ENCODE measurements at regions not wholly inside any gene's neighbourhood (a gene's known extent, or its start where the extent isn't known, plus 50 kb on each side); places are given as distances from the start of the nearest gene placed in this dataset.

DNA sequence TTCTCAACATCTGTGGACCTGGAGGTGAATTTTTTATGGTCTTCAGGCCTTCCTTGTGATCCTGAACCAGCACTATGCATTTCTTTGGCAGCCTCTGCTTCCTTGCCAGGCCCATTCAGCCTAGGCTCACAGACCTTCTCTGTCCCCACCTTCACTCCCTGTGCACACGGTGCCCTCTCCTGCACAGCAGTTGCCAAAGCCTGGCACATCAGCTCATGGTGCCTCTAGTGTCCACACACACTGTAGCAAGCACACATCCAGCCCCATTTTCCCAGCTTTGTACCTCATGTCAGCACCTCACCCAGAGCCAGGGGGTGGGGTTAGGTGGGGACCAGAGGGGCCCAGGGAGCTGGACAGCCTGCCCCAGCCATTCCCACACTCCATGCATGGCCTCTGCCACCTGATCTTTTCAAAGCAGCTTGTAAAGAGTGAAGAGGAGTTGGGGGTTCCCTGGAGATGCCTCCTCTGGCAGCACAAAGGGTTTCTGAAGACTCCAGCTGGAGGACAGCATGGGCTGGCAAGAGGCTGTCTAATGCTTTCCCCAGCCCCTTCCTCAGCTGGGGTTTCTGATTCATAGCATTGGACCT, 57.9 kb upstream of the TMEM72 start:
- H3K36me3 ChIP-seq = no peaks in the 10 kb centered on the region
- no peak for DNase-seq
- intact Hi-C loops (cut with DNase I; ENCODE audit: low total_unique reads) = loop anchor here (10.0 kb wide), 1 partner anchor 468 kb away; the partner anchor contains the start of gene CXCL12
- H3K4me1 ChIP-seq = no peaks in the 10 kb centered on the region
- no peak overlapping the region for H3K27ac ChIP-seq
- no peaks in the 10 kb centered on the region for H3K9me3 ChIP-seq
- no peaks in the 10 kb centered on the region for H3K27me3 ChIP-seq
- TF ChIP-seq POLR2A (IDR thresholded peaks at IDR 0.05) = no peak
- TF ChIP-seq, protein P1, sequence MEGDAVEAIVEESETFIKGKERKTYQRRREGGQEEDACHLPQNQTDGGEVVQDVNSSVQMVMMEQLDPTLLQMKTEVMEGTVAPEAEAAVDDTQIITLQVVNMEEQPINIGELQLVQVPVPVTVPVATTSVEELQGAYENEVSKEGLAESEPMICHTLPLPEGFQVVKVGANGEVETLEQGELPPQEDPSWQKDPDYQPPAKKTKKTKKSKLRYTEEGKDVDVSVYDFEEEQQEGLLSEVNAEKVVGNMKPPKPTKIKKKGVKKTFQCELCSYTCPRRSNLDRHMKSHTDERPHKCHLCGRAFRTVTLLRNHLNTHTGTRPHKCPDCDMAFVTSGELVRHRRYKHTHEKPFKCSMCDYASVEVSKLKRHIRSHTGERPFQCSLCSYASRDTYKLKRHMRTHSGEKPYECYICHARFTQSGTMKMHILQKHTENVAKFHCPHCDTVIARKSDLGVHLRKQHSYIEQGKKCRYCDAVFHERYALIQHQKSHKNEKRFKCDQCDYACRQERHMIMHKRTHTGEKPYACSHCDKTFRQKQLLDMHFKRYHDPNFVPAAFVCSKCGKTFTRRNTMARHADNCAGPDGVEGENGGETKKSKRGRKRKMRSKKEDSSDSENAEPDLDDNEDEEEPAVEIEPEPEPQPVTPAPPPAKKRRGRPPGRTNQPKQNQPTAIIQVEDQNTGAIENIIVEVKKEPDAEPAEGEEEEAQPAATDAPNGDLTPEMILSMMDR (IDR thresholded peaks at IDR 0.05) = no peak
- no peak overlapping the region for H3K4me3 ChIP-seq

DNA sequence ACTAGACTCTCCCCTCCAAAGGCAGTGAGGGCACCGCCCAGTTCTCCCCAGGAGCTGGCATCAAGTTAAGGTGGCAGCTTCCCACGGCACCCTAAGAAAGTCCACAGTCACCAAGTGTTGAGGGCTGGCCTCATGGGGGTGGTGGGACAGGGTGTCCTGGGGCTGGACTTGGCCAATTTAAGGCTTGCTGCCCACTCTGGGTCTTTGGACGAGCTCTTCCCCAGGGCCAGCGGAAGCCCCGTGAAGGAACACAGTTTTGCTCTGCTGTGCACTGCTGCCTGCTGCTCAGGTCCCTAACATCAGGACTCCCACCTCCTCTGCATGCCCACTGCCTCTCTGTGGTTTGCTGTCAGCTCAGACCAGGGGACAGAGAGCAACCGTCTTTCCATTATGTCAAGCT, 57.3 kb upstream of the TMEM72 start:
- Histone ChIP-seq H3K27ac (no peak overlapping the region), H3K4me1 (no peaks in the 10 kb centered on the region), H3K36me3 (no peaks in the 10 kb centered on the region), H3K4me3 (no peak overlapping the region), H3K9me3 (no peaks in the 10 kb centered on the region), H3K27me3 (no peaks in the 10 kb centered on the region)
- intact Hi-C loops (cut with DNase I; ENCODE audit: low total_unique reads) = loop anchor here (10.0 kb wide), 1 partner anchor 469 kb away; the partner anchor contains the start of gene CXCL12
- TF ChIP-seq POLR2A (IDR thresholded peaks at IDR 0.05) = no peak
- TF ChIP-seq, protein P1 (IDR thresholded peaks at IDR 0.05) = no peak
- no peak for DNase-seq

DNA sequence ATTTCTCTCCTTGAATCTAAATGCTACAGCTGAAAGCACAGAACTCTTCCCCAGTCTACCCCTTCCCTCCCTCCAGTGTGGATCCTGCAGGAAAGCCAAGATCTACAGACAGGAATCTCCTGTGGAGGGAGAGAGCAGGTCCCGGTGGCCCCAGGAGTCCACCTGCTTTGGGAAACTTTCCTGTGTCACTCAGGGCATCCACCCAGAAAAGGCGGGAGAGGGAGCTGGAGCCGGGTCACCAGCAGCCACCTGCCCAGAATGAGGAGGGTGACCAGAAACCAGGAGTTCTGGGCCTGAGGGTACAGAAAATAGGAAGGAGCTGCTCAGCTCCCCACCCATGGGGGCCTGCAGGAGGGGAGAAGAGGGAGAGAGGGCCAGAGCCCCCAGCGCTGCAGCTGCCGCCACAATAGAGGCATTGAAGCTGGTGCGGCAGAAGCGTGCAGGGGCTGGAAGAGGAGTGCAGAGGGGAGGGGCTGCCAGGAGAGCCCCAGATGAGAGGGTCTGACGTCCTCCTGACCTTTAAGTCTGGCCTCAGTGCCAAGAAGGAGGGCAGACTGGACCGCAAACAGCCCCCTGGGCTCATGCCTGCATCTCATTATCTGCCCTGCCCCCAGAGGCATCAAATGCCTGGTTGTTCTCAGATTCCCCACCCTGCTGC, 56.3 kb upstream of the TMEM72 start:
- DNase-seq = no peak
- H3K4me1 ChIP-seq = no peaks in the 10 kb centered on the region
- H3K9me3 ChIP-seq = no peaks in the 10 kb centered on the region
- intact Hi-C loops (cut with DNase I; ENCODE audit: low total_unique reads) = loop anchor here (5.0 to 10.0 kb wide), 2 partner anchors 470 to 1183 kb away; partner anchors contain the start of gene CXCL12
- H3K27ac ChIP-seq = no peak overlapping the region
- no peak for TF ChIP-seq POLR2A (IDR thresholded peaks at IDR 0.05)
- TF ChIP-seq, protein P1 (IDR thresholded peaks at IDR 0.05) = no peak
- no peak overlapping the region for H3K4me3 ChIP-seq
- H3K36me3 ChIP-seq = no peaks in the 10 kb centered on the region
- no peaks in the 10 kb centered on the region for H3K27me3 ChIP-seq

DNA sequence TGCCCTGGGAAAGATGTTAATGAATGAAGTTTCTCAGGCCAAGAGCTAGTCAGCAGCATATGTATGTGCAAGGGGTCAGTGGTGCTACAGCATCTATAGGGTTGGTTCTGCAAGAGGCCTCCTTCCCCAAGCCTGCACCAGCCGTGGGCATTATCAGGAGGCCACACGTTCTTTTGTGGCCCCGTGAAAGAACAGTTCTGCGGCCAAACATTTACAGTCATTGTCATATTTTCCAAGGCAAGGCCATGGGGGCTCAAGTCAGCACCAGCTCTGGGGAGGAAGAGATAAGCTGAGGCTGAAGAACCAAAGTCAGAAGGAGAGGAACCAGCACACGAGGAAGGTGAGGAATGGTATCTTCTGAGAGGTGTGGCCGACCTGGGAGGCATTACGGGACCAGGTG, 54.4 kb upstream of the TMEM72 start:
- Histone ChIP-seq H3K9me3 (no peaks in the 10 kb centered on the region), H3K4me1 (no peaks in the 10 kb centered on the region), H3K27ac (no peak overlapping the region), H3K36me3 (no peaks in the 10 kb centered on the region), H3K4me3 (no peak overlapping the region), H3K27me3 (no peaks in the 10 kb centered on the region)
- no peak for DNase-seq
- no peak for TF ChIP-seq POLR2A (IDR thresholded peaks at IDR 0.05)
- TF ChIP-seq, protein P1 (IDR thresholded peaks at IDR 0.05) = no peak
- intact Hi-C loops (cut with DNase I; ENCODE audit: low total_unique reads) = loop anchor here (5.0 to 10.0 kb wide), 2 partner anchors 472 to 1184 kb away; partner anchors contain the start of gene CXCL12

DNA sequence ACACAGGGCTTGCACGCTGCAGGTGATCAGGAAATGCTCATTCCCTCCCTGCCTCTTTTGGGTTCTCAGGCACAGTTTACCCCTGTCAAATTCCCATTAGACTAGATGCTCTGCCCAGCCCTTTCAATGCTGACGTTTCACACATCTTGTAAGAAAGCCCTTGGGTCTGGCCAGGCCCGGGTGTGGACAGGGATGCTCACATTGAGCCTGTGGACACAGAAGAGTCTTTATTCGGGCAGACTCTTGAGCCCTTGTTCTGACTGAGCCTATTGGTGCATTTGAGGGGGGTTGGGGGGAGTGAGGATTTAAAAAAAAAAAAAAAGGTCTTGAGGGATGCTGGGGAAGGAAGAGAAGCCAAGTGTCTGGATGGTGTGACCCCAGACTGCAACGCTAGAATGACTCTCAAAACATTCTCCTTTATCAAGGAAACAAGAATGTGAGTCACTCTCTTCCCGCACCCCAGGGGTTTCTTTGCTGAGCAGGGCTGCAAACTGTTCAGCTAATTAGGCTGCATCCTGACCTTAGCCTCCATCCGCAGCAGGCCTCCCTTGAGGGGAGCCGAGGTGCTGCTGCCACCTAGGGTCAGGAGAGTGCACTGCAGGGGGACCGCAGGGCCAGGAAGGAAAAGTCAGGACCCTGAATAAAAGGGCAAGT, 53.6 kb upstream of the TMEM72 start:
- Histone ChIP-seq H3K4me3 (no peak overlapping the region), H3K36me3 (no peaks in the 10 kb centered on the region), H3K27ac (no peak overlapping the region), H3K4me1 (no peaks in the 10 kb centered on the region), H3K27me3 (no peaks in the 10 kb centered on the region), H3K9me3 (no peaks in the 10 kb centered on the region)
- peak; percentile 59 to 74 for DNase-seq
- TF ChIP-seq, protein P1 (IDR thresholded peaks at IDR 0.05) = peak; percentile 87 to 98 (median 96)
- TF ChIP-seq POLR2A (IDR thresholded peaks at IDR 0.05) = no peak
- intact Hi-C loops (cut with DNase I; ENCODE audit: low total_unique reads) = loop anchor here (5.0 to 10.0 kb wide), 2 partner anchors 473 to 1185 kb away; partner anchors contain the start of gene CXCL12

Measured in uterus (tissue), 3 donors.